HG02610 (cell line): ENCODE measurements at regions not wholly inside any gene's neighbourhood (a gene's known extent, or its start where the extent isn't known, plus 50 kb on each side); places are given as distances from the start of the nearest gene placed in this dataset.

Experiments
- ATAC-seq: cut with Tn5 transposase; IDR thresholded peaks from one replicate; pipeline ENCODE4 v1.9.1; 2021; ENCODE audit warnings: mild to moderate bottlenecking, moderate library complexity; ENCODE audit not compliant: unreplicated experiment

DNA sequence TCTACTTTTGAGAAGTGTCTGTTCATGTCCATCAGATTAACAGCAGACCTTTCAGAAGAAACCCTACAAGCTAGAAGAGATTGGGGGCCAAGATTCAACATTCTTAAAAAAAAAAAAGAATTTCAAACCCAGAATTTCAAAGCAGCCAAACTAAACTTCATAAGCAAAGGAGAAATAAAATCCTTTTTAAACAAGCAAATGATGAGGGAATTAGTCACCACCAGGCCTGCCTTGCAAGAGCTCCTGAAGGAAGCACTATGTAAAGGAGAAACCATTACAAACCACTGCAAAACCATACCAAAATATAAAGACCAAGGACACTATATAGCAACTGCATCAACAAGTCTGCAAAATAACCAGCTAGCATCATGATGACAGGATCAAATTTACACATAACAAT is 124.6 kb upstream of the PDE4D start:
- no peak for ATAC-seq

DNA sequence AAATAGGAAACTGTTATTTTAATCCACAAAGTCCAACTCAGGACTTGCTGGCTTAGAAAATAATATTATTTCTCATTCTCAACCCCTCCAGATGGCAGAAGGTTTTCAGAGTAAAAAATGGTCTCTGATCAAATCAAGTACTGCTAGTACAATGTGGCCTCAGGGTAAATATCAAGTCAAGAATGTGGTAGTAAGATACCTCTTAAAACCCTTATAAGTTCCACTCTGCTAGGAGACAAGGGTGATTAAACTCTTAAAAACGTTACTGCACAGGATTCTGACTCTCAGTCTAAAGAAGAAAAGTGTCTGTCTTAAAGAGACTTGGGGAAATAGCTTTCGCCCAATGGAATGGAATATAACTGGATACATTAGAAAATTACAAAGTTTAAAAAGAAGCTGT is 120.8 kb upstream of the PDE4D start:
- ATAC-seq: no peak

DNA sequence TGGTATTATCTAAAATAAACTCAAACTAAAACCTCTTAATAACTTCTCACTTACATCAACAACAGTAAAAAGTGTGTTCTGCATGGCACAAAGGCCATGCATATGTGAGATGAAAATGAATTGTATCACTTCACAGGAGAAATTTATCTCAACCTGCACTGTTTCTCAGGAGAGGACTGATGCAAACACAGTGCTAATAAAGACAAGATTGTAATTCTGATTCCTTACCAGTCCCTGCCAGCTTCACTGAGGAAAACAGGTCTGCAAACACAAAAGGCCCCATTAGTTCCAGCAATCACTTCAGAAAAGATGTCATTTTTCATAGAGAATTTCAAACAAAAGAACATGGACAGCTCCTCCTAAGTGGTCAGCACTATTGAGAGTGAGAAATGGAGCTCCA is 117.3 kb upstream of the PDE4D start:
- ATAC-seq: no peak

DNA sequence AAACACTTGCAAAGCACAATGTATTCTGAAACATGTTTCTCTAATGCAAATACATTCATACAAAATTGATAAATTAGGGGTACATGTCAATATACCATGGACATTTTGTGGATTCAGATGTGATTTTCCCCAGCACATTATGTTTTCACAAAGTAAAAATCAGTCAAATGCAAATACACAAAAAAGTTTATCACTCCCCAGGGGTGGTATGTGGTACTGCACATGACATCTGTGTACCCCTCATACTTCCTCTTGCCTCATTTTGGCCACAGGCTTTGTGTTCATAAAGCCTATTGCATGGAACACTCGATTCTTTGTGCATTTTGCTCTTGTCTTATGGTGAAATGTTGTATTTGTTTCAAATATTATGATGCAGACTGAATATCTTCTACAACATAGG is 116.8 kb upstream of the PDE4D start:
- ATAC-seq: no peak

DNA sequence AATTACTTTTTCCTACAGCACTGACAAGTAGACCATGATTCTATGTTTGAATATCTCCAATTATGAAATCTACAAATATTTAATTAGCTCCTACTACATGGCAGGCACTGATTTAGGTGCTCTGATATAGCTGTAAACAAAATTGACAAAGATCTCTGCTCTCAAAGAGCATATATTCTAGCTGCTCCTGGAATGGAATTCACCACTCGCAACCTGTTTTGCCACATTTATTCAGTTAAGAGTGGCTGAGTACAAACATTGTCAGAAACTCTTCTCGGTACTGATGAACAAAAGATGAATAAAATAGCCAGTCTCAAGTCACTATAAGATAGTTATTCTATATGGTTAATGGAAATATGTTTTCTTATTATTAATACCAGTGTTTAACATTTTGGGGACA is 114.2 kb upstream of the PDE4D start:
- no peak for ATAC-seq

DNA sequence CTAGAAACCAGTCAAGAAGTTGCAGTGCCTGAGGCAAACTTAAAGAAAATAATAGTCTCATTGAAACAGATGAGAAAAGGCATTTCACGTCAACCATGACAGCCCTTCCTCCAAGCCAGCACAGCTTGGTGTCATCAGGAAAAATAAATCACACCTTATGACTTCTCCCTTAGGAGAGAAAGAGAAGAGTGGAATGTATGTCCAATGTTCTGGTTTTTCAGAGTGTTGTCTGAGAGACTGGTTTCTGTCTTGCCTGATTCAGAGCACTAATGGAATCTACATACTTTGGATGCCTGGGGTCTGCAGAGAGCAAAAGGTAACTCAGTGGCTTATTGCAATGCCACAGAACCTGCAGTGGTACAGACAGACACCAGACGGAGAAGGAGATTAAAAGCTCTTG is 105.5 kb upstream of the PDE4D start:
- ATAC-seq: no peak

DNA sequence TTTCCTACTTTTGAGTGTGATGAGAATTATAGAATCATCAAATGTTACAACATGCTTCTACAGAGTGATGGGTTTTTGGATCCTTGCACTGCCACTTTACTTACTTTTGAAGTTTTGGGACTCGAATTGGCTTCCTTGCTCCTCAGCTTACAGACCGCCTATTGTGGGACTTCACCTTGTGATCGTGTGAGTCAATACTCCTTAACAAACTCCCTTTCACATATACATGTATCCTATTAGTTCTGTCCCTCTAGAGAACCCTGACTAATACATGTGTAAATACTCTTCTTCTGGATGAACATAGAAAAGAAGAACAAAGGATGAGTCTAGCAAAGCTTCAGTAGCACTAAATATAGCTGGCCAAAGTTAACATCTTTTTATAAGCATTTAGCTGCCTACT is 98.7 kb upstream of the PDE4D start:
- no peak for ATAC-seq

DNA sequence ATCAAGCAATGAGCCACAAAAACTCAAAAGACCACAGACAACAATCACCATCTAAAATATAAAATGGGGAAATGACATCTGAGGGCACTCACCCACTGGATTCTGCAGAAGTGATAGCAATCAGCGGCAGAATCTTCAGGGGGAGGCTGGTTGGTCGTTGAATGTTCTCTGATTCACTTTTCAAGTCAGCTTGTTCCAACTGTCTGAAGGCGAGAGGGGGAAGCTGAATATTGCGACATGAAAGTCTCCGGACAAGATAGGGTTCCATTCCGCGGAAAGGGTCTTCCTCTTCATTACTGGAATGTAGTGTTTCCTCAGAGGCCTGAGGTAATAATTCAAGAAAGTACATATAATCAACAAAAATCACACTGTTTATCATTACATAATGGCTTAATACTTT is 94.9 kb upstream of the PDE4D start:
- ATAC-seq: no peak

DNA sequence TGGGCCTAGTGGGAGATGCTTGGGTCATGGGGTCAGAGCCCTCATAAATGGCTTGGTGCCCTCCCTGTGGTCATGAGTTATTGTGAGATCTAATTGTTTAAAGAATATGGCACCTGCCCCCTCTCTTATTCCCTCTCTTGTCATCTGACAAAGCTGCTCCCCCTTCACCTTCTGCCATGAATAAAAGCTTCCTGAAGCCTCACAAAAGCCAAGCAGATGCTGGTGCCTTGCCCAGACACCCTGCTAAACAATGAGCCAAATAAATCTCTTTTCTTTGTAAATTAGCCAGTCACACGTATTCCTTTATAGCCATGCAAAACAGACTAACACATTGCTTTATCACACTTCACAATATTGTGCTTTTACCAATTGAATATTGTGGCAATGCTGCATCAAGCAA is 82.8 kb upstream of the PDE4D start:
- ATAC-seq: no peak

DNA sequence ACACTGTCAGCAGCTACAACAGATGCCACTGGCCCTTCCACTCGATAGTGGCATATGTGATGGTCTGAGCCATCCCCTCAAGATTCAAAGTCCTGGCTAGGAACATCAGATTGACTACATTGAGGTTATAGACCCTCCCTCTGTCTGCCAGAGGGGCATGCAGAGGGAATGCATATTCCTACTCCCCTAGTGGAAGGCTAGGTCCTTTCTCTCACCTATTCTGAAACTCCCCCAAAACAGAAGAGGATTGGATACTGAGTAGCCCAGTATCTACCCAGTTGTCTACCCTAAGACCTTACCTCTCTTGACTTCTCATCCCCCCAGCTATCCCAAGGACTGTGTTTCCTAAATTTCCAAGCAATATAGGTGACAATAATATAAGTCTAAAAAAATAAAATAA is 78.5 kb upstream of the PDE4D start:
- ATAC-seq: no peak

DNA sequence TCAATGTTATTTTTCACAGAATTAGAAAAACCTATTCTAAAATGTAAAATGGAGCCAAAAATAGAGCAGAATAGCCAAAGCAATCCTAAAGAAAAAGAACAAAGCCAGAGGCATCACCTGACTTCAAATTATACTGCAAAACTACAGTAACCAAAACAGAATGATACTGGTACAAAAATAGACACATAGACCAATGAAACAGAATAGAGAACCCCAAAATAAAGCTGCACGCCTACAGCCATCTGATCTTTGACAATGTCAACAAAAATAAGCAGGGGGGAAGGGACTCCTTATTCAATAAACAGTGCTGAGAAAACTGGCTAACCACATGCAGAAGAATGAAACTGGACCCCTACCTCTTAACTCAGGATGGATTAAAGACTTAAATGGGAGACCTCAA is 65.8 kb upstream of the PDE4D start:
- ATAC-seq: no peak

DNA sequence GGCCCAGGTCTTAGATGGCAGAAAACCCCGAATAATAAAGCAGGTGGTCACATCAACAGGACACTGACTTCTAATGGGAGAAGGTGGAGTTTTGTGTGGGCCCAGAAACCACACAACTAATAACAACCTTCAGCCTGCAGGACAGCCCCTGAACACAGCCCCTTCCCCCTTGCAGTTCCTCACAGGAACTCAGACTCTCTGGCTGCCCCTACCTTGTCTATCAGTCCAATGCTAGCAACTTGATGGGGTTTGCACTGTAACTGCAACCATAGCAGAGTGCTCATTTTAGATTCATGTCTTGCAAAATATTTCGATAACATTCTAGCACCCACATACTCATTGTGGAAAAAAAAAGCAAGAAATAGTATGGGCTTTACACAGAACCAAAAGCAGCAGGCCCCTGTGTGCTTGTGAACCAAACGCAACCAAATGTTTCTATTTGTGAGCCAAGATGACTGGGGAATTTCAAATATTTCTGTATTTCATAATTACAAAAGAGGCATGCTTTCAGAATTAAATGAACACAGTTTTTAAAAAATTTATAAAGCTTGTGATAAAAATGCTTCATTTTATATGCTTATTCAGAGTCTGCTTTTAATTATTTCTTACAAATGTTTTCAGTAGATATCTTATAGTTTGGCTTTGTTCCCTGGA is 62.7 kb upstream of the PDE4D start:
- no peak for ATAC-seq

DNA sequence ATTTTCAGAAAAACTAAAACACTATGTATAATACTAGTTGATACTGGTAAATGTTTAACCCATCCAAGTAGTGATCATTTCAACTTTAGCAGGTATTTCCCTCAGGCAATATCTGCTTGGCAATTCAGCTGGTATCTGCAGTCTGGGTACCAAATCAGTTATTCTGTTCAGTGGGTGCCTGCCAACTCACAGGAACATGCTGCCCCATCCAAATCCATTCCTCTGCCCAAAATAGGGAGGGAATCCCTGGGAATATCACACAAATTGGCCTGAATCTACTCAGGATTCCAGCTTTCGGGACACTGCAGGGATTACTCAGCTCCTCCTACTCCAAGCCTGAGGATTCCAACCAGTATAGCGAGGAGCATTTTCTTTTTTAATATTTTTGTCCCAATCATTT is 61.7 kb upstream of the PDE4D start:
- no peak for ATAC-seq

DNA sequence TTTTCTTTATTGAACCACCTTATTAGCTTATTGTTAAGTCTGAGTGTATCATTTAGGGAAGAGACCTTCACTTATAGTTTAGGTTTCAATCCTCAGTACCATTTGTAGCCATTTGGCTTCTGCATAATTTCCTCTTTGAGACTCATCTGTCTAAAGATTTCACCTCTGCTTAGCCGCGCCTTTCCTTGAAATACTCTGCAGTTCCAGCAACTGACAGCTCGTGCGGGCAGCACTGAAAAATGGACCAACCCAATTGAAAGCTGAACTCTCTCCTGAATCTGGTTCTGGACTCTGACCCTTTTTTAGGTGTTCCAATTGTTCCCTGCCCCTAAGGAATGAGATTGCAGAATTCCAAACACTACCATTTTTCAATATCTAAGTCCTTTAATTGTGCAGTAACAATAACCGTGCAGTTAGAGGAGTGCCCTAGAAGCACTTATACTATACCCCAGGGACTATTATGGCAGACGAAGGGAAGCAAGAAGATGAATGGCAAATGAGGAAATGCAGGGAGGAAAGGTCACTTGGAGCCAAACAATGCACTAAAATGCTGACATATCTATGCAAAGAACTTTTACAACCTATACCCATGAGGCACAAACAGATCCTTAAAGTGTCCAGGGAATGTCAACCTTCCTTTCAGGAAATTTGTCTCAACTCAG is 50.1 kb upstream of the PDE4D start:
- ATAC-seq: no peak
